ENCODE measurements at regions not wholly inside any gene's neighbourhood (a gene's known extent, or its start where the extent isn't known, plus 50 kb on each side); places are given as distances from the start of the nearest gene placed in this dataset.
"Not testable (repeated sequence)": the region's sequence is repeated elsewhere in the genome, so short reads cannot be mapped to it uniquely, and the experiment has no call there.

GRCh38 chr10:63077800-63078199 is 55.3 kb upstream of the NRBF2 start:
- no peak for DNase-seq

GRCh38 chr10:63072951-63073350 is 60.2 kb upstream of the NRBF2 start:
- no peak for DNase-seq

GRCh38 chr10:63071145-63071544 is 62.0 kb upstream of the NRBF2 start:
- DNase-seq = no peak

GRCh38 chr10:63069318-63069717 is 63.8 kb upstream of the NRBF2 start:
- no peak for DNase-seq

- no peak for DNase-seq
Observed at GRCh38 chr10:63068246-63068645, 64.9 kb upstream of the NRBF2 start.

GRCh38 chr10:63066606-63067005 is 66.5 kb upstream of the NRBF2 start:
- DNase-seq = no peak

- DNase-seq = no peak
Observed at GRCh38 chr10:63064706-63065105, 68.4 kb upstream of the NRBF2 start.

GRCh38 chr10:63058236-63058635 is 74.9 kb upstream of the NRBF2 start:
- DNase-seq = no peak

GRCh38 chr10:63057509-63057908 is 75.6 kb upstream of the NRBF2 start:
- DNase-seq = no peak

- no peak for DNase-seq
Observed at GRCh38 chr10:63055705-63056104, 77.4 kb upstream of the NRBF2 start.

GRCh38 chr10:63054889-63055611 is 78.1 kb upstream of the NRBF2 start:
- DNase-seq = no peak

GRCh38 chr10:63052083-63052482 is 81.0 kb upstream of the NRBF2 start:
- DNase-seq = no peak

- no peak for DNase-seq
Observed at GRCh38 chr10:63042256-63042655, 90.9 kb upstream of the NRBF2 start.

GRCh38 chr10:63033616-63034185 is 99.4 kb upstream of the NRBF2 start:
- DNase-seq = not testable (repeated sequence)

GRCh38 chr10:63030536-63030935 is 102.6 kb upstream of the NRBF2 start:
- no peak for DNase-seq

GRCh38 chr10:63027531-63027930 is 105.6 kb upstream of the NRBF2 start:
- DNase-seq = no peak

GRCh38 chr10:63021225-63021624 is 111.9 kb upstream of the NRBF2 start:
- DNase-seq = no peak

- no peak for DNase-seq
Observed at GRCh38 chr10:63013755-63014154, 119.4 kb upstream of the NRBF2 start.

GRCh38 chr10:63012623-63013022 is 120.5 kb upstream of the NRBF2 start:
- no peak for DNase-seq

GRCh38 chr10:63010203-63010602 is 122.9 kb upstream of the NRBF2 start:
- DNase-seq = no peak

- no peak for DNase-seq
Observed at GRCh38 chr10:63008491-63008890, 124.6 kb upstream of the NRBF2 start.

- DNase-seq = no peak
Observed at GRCh38 chr10:63007112-63007511, 126.0 kb upstream of the NRBF2 start.

- DNase-seq = no peak
Observed at GRCh38 chr10:63005246-63005645, 127.9 kb upstream of the NRBF2 start.

- no peak for DNase-seq
Observed at GRCh38 chr10:63003816-63004453, 129.2 kb upstream of the NRBF2 start.

Data from stimulated activated CD4-positive, alpha-beta T cell treated with anti-CD3 and anti-CD28 coated beads, Interleukin-4, amount 100 ng/mL, for 4 hours (primary cell).